ENCODE measurements at regions not wholly inside any gene's neighbourhood (a gene's known extent, or its start where the extent isn't known, plus 50 kb on each side); places are given as distances from the start of the nearest gene placed in this dataset.

GRCh38 chr10:83656924-83657323 lies 482.4 kb upstream of the GHITM start:
- TF ChIP-seq CTCF (IDR thresholded peaks at IDR 0.05; ENCODE audit: low read length) (no peak), EZH2 (IDR thresholded peaks at IDR 0.05; ENCODE audit: borderline replicate concordance, low read length) (no peak)

Data from OCI-LY1 (cell line).